PC-3 (cell line): ENCODE measurements at regions not wholly inside any gene's neighbourhood (a gene's known extent, or its start where the extent isn't known, plus 50 kb on each side); places are given as distances from the start of the nearest gene placed in this dataset.
A peak's percentile ranks its signal among the peaks of the same experiment; 100 is the strongest.

Experiments
- ATAC-seq: fragments of 200-7000 bp; cut with Tn5 transposase; 2 replicates; pipeline ENCODE4 v1.9.1; 2020; ENCODE audit warnings: mild to moderate bottlenecking, moderate library complexity
- BruUV-seq: library from RNA; stranded (reverse); fragments of 400-500 nt; replicated peaks from 2 replicates; lab custom pipeline; 2021; lab: Mats Ljungman, UMichigan
- CTCF ChIA-PET: fragments of 300-600 bp; sonication (Branson Sonifier 250); formaldehyde crosslinking; loops from one replicate; lab custom pipeline; 2022; ENCODE audit warnings: antibody characterized with exemption; lab: Charles Lee
- POLR2A ChIA-PET: fragments of 300-600 bp; sonication (Branson Sonifier 250); formaldehyde crosslinking; loops from one replicate; lab custom pipeline; 2022; ENCODE audit warnings: antibody characterized with exemption; ENCODE audit not compliant: unreplicated experiment; lab: Charles Lee
- DNase-seq: peaks from one replicate; pipeline ENCODE4 v3.0.0-alpha.2; 2015
- H2AFZ ChIP-seq: fragments of 300-600 bp; sonication (generic); 2 replicates; pipeline ENCODE4 v1.6.0; 2016; ENCODE audit warnings: antibody characterized with exemption, low read length
- H3F3A ChIP-seq: fragments of 300-600 bp; sonication (generic); one replicate; pipeline ENCODE4 v1.6.0; 2017; ENCODE audit warnings: antibody characterized with exemption, low read length, control low read depth, mild to moderate bottlenecking; ENCODE audit not compliant: unreplicated experiment
- H3K27ac ChIP-seq: fragments of 300-600 bp; sonication (generic); 2 replicates; pipeline ENCODE4 v1.5.1; 2016; ENCODE audit warnings: mild to moderate bottlenecking, low read length
- H3K27me3 ChIP-seq: fragments of 300-600 bp; sonication (generic); 2 replicates; pipeline ENCODE4 v1.6.1; 2016; ENCODE audit warnings: low read length, mixed read lengths
- H3K36me3 ChIP-seq: fragments of 300-600 bp; sonication (generic); 2 replicates; pipeline ENCODE4 v1.6.1; 2016; ENCODE audit warnings: low read depth, mixed run types, low read length, mixed read lengths
- H3K4me1 ChIP-seq: fragments of 300-600 bp; sonication (generic); 2 replicates; pipeline ENCODE4 v1.5.1; 2016; ENCODE audit warnings: low read length; ENCODE audit not compliant: insufficient read depth
- H3K4me2 ChIP-seq: fragments of 300-600 bp; sonication (generic); 2 replicates; pipeline ENCODE4 v1.6.0; 2016; ENCODE audit warnings: low read length
- H3K4me3 ChIP-seq: fragments of 300-600 bp; sonication (generic); 2 replicates; pipeline ENCODE4 v1.5.1; 2016; ENCODE audit warnings: mild to moderate bottlenecking, low read length, mixed read lengths
- H3K79me2 ChIP-seq: fragments of 300-600 bp; sonication (generic); 2 replicates; pipeline ENCODE4 v1.6.1; 2017; ENCODE audit warnings: low read length, mixed read lengths
- H3K9ac ChIP-seq: fragments of 300-600 bp; sonication (generic); 2 replicates; pipeline ENCODE4 v1.6.0; 2016; ENCODE audit warnings: mild to moderate bottlenecking, low read length
- H3K9me2 ChIP-seq: fragments of 300-600 bp; sonication (generic); replicated peaks from 2 replicates; pipeline ENCODE4 v1.6.1; 2016; ENCODE audit warnings: mixed run types, low read length, mixed read lengths
- H3K9me3 ChIP-seq: fragments of 300-600 bp; sonication (generic); 2 replicates; pipeline ENCODE4 v1.6.1; 2016; ENCODE audit warnings: low read length, mixed read lengths
- H4K20me1 ChIP-seq: fragments of 300-600 bp; sonication (generic); 2 replicates; pipeline ENCODE4 v1.6.1; 2016; ENCODE audit warnings: low read length, mixed read lengths
- EZH2 ChIP-seq: fragments of 300-600 bp; sonication (generic); IDR thresholded peaks from one replicate; pipeline ENCODE4 v1.6.1; 2017; ENCODE audit warnings: antibody characterized with exemption, mild to moderate bottlenecking, low read length; ENCODE audit not compliant: unreplicated experiment
- EZH2phosphoT487 ChIP-seq: fragments of 300-600 bp; sonication (generic); IDR thresholded peaks from 2 replicates; pipeline ENCODE4 v1.6.1; 2018; ENCODE audit warnings: mild to moderate bottlenecking, antibody characterized with exemption, low read length, borderline replicate concordance
- intact Hi-C: fragments of 100-400 bp; cut with micrococcal nuclease; formaldehyde crosslinking; loops from 2 replicates; pipeline ENCODE4 v1.9.0; 2023
- TF ChIP-seq, protein P1 (sequence below): fragments of 300-600 bp; sonication (generic); conservative IDR thresholded peaks from 2 replicates; pipeline ENCODE4 v1.5.1; 2017; ENCODE audit warnings: antibody characterized with exemption, low read depth, mild to moderate bottlenecking, low read length

DNA sequence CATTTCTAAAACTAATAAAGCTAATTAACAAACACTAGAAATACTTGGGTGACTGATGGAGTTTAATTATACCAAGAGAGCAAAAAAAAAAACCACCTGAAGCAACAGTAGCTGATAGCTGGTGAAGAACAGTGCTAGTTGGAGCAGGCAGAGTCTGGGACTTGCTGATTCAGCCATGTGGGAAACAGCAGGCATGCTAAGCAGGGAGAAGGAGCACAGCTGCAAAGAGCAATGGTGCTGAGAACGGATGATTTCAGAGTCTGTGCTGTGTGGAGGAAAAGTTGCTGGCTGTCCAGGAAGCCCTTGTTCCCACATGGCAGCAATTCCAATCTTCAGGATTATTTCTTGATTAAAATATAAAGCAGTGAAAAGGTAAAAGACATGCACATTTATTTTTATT lies 68.8 kb downstream of the NPY1R start:
- no TSS peak for BruUV-seq
- no peaks in the 10 kb centered on the region for H3K9me2 ChIP-seq
- H3K4me2 ChIP-seq = no peak overlapping the region
- no peaks in the 10 kb centered on the region for H4K20me1 ChIP-seq
- no peak overlapping the region for H3K27ac ChIP-seq
- POLR2A ChIA-PET = no interaction called here
- TF ChIP-seq, protein P1, sequence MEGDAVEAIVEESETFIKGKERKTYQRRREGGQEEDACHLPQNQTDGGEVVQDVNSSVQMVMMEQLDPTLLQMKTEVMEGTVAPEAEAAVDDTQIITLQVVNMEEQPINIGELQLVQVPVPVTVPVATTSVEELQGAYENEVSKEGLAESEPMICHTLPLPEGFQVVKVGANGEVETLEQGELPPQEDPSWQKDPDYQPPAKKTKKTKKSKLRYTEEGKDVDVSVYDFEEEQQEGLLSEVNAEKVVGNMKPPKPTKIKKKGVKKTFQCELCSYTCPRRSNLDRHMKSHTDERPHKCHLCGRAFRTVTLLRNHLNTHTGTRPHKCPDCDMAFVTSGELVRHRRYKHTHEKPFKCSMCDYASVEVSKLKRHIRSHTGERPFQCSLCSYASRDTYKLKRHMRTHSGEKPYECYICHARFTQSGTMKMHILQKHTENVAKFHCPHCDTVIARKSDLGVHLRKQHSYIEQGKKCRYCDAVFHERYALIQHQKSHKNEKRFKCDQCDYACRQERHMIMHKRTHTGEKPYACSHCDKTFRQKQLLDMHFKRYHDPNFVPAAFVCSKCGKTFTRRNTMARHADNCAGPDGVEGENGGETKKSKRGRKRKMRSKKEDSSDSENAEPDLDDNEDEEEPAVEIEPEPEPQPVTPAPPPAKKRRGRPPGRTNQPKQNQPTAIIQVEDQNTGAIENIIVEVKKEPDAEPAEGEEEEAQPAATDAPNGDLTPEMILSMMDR = no peak
- TF ChIP-seq EZH2phosphoT487 (no peak), EZH2 (no peak)
- no peak overlapping the region for H3K9ac ChIP-seq
- H3K4me1 ChIP-seq = no peaks in the 10 kb centered on the region
- DNase-seq (no peak), ATAC-seq (no peak)
- intact Hi-C loops = no loop called here
- no peak overlapping the region for H3K4me3 ChIP-seq
- no peaks in the 10 kb centered on the region for H3F3A ChIP-seq
- H3K27me3 ChIP-seq = peaks cover 17% of the 10 kb centered on the region
- no peaks in the 10 kb centered on the region for H3K9me3 ChIP-seq
- no peaks in the 10 kb centered on the region for H3K36me3 ChIP-seq
- H2AFZ ChIP-seq = no peak overlapping the region
- no peaks in the 10 kb centered on the region for H3K79me2 ChIP-seq
- CTCF ChIA-PET = no interaction called here

DNA sequence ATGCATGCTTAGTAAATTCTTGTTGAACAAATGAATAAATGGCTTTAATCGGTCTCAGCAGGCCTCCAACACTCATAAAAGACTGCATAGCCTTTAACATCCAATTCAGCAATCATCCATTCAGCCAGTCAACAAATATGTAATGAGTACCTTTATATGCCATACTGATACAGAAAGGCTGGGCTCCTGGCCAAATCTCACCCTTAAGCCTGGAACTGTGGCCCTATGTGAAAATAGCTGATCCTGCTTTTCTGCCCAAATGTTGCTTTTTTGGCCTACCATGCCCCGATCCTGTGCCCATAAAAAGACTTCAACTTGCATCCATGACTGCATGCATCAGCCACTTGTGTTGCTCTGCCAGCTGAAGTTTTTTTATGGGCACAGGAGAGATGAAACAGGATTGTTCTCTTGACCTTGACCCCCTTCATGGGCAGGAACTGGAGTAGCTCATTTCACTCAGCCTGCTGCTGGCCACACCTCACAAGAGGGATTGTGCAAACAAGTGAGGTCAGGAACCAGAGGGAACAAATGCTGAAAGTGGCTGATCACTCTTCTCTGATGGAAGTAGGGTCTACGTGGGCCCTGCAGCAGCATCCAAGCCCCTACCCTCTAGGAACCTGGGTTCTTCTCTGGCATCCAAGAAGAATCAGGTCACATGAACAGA lies 75.6 kb downstream of the NPY1R start:
- H3K9me2 ChIP-seq = no peaks in the 10 kb centered on the region
- H3F3A ChIP-seq = no peaks in the 10 kb centered on the region
- H2AFZ ChIP-seq = no peak overlapping the region
- H3K27ac ChIP-seq = no peak overlapping the region
- intact Hi-C loops = no loop called here
- no peak for TF ChIP-seq EZH2
- TF ChIP-seq EZH2phosphoT487 = no peak
- TF ChIP-seq, protein P1 = no peak
- no peak overlapping the region for H3K4me3 ChIP-seq
- H3K9ac ChIP-seq = no peak overlapping the region
- ChIA-PET CTCF (no interaction called here), POLR2A (no interaction called here)
- no peaks in the 10 kb centered on the region for H3K4me1 ChIP-seq
- H3K36me3 ChIP-seq = no peaks in the 10 kb centered on the region
- H3K4me2 ChIP-seq = no peak overlapping the region
- no peaks in the 10 kb centered on the region for H3K9me3 ChIP-seq
- H4K20me1 ChIP-seq = no peaks in the 10 kb centered on the region
- BruUV-seq = no TSS peak
- no peak for DNase-seq
- no peak for ATAC-seq
- no peaks in the 10 kb centered on the region for H3K79me2 ChIP-seq
- peaks cover 29% of the 10 kb centered on the region for H3K27me3 ChIP-seq

GRCh38 chr4:163251204-163251603 lies 81.2 kb downstream of the NPY1R start:
- Histone ChIP-seq H3K9ac (no peak overlapping the region), H2AFZ (no peak overlapping the region), H3K4me2 (no peak overlapping the region), H3K27ac (no peak overlapping the region), H3F3A (no peaks in the 10 kb centered on the region), H3K79me2 (no peaks in the 10 kb centered on the region), H3K36me3 (no peaks in the 10 kb centered on the region), H3K27me3 (no peaks in the 10 kb centered on the region), H3K9me2 (no peaks in the 10 kb centered on the region), H3K9me3 (no peaks in the 10 kb centered on the region), H4K20me1 (no peaks in the 10 kb centered on the region), H3K4me1 (no peaks in the 10 kb centered on the region), H3K4me3 (no peak overlapping the region)
- no TSS peak for BruUV-seq
- ATAC-seq (peak; percentile 56; the same call in 1 of the 2 replicates), DNase-seq (peak; percentile 32)
- ChIA-PET CTCF (no interaction called here), POLR2A (no interaction called here)
- intact Hi-C loops = no loop called here
- TF ChIP-seq, protein P1 = peak; percentile 20; the same call in 1 of the 2 replicates
- TF ChIP-seq EZH2phosphoT487 = no peak
